ENCODE measurements at regions not wholly inside any gene's neighbourhood (a gene's known extent, or its start where the extent isn't known, plus 50 kb on each side); places are given as distances from the start of the nearest gene placed in this dataset.

DNA sequence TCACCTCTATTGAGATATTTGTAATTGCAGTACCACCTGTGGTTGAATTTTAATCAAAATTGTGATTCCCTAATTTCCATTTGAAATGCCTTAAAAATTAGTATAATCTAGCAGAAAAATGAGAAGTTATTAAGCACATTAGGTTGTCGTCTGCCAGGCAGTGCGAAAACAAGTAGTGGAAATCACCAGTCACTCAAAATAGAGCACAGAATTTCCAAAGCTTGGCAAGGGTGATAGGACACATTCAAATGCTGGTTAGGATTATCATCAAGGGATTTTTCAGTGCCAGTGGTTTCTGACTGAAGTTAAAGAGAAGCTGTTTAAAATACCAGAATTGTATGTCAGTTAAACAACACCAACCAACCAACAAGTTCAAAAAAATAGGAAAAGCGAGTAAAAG lies 97.8 kb downstream of the PLK2 start:
- no peak overlapping the region for H3K27ac ChIP-seq (ENCODE audit: low read depth, low read length)
- H3K9me2 ChIP-seq (replicated peaks; ENCODE audit: control insufficient read depth, low read length), result no peaks in the 10 kb centered on the region
- H3K4me2 ChIP-seq (ENCODE audit: low read length), result no peak overlapping the region
- no peak overlapping the region for H3K4me3 ChIP-seq (ENCODE audit: low read length)
- no peaks in the 10 kb centered on the region for H3K36me3 ChIP-seq (ENCODE audit: control insufficient read depth, low read length)
- no peaks in the 10 kb centered on the region for H3F3A ChIP-seq (ENCODE audit: control insufficient read depth, insufficient read depth)
- no peaks in the 10 kb centered on the region for H3K9me3 ChIP-seq (ENCODE audit: control insufficient read depth, insufficient read depth, low read length)
- H3K27me3 ChIP-seq (ENCODE audit: control insufficient read depth, low read length), result no peaks in the 10 kb centered on the region
- H3K79me2 ChIP-seq (ENCODE audit: control insufficient read depth, low read length), result no peaks in the 10 kb centered on the region
- no peaks in the 10 kb centered on the region for H4K20me1 ChIP-seq (ENCODE audit: control insufficient read depth, insufficient read depth, low read depth, low read length)
- TF ChIP-seq EZH2phosphoT487 (IDR thresholded peaks at IDR 0.05; ENCODE audit: borderline replicate concordance, low read length) (no peak), CTCF (IDR thresholded peaks at IDR 0.05; ENCODE audit: low read depth, low read length, poor library complexity, severe bottlenecking) (no peak)
- no peaks in the 10 kb centered on the region for H3K4me1 ChIP-seq (ENCODE audit: control insufficient read depth, low read length)

GRCh38 chr5:58360794-58361193 lies 99.1 kb downstream of the PLK2 start:
- H3K27me3 ChIP-seq (ENCODE audit: control insufficient read depth, low read length), result no peaks in the 10 kb centered on the region
- H3K9me3 ChIP-seq (ENCODE audit: control insufficient read depth, insufficient read depth, low read length), result no peaks in the 10 kb centered on the region
- H3K27ac ChIP-seq (ENCODE audit: low read depth, low read length), result no peak overlapping the region

GRCh38 chr5:58359981-58360380 lies 99.9 kb downstream of the PLK2 start:
- no peaks in the 10 kb centered on the region for H3K9me2 ChIP-seq (replicated peaks; ENCODE audit: control insufficient read depth, low read length)
- H3K9me3 ChIP-seq (ENCODE audit: control insufficient read depth, insufficient read depth, low read length), result no peaks in the 10 kb centered on the region
- no peak overlapping the region for H3K4me2 ChIP-seq (ENCODE audit: low read length)
- H3K4me3 ChIP-seq (ENCODE audit: low read length), result no peak overlapping the region
- no peaks in the 10 kb centered on the region for H3K36me3 ChIP-seq (ENCODE audit: control insufficient read depth, low read length)
- H4K20me1 ChIP-seq (ENCODE audit: control insufficient read depth, insufficient read depth, low read depth, low read length), result no peaks in the 10 kb centered on the region
- no peaks in the 10 kb centered on the region for H3K79me2 ChIP-seq (ENCODE audit: control insufficient read depth, low read length)
- no peaks in the 10 kb centered on the region for H3K27me3 ChIP-seq (ENCODE audit: control insufficient read depth, low read length)
- H3K27ac ChIP-seq (ENCODE audit: low read depth, low read length), result no peak overlapping the region
- TF ChIP-seq CTCF (IDR thresholded peaks at IDR 0.05; ENCODE audit: low read depth, low read length, poor library complexity, severe bottlenecking) (no peak), EZH2phosphoT487 (IDR thresholded peaks at IDR 0.05; ENCODE audit: borderline replicate concordance, low read length) (no peak)
- no peaks in the 10 kb centered on the region for H3K4me1 ChIP-seq (ENCODE audit: control insufficient read depth, low read length)
- no peaks in the 10 kb centered on the region for H3F3A ChIP-seq (ENCODE audit: control insufficient read depth, insufficient read depth)

More at GRCh38 chr5:58360794-58361193, 99.1 kb downstream of the PLK2 start:
- H3K79me2 ChIP-seq (ENCODE audit: control insufficient read depth, low read length), result no peaks in the 10 kb centered on the region
- H4K20me1 ChIP-seq (ENCODE audit: control insufficient read depth, insufficient read depth, low read depth, low read length), result no peaks in the 10 kb centered on the region
- H3F3A ChIP-seq (ENCODE audit: control insufficient read depth, insufficient read depth), result no peaks in the 10 kb centered on the region
- H3K36me3 ChIP-seq (ENCODE audit: control insufficient read depth, low read length), result no peaks in the 10 kb centered on the region
- H3K4me3 ChIP-seq (ENCODE audit: low read length), result no peak overlapping the region
- H3K4me2 ChIP-seq (ENCODE audit: low read length), result no peak overlapping the region
- H3K9me2 ChIP-seq (replicated peaks; ENCODE audit: control insufficient read depth, low read length), result no peaks in the 10 kb centered on the region
- no peaks in the 10 kb centered on the region for H3K4me1 ChIP-seq (ENCODE audit: control insufficient read depth, low read length)
- no peak for TF ChIP-seq EZH2phosphoT487 (IDR thresholded peaks at IDR 0.05; ENCODE audit: borderline replicate concordance, low read length)
- no peak for TF ChIP-seq CTCF (IDR thresholded peaks at IDR 0.05; ENCODE audit: low read depth, low read length, poor library complexity, severe bottlenecking)

Data from DOHH2 (cell line).